SK-N-DZ (cell line): ENCODE measurements at regions not wholly inside any gene's neighbourhood (a gene's known extent, or its start where the extent isn't known, plus 50 kb on each side); places are given as distances from the start of the nearest gene placed in this dataset.
"Not testable (repeated sequence)": the region's sequence is repeated elsewhere in the genome, so short reads cannot be mapped to it uniquely, and the experiment has no call there.

Source experiments
- DNase-seq: peaks from one replicate; pipeline ENCODE4 v3.0.0-alpha.2; 2015; ENCODE audit warnings: low spot score

DNA sequence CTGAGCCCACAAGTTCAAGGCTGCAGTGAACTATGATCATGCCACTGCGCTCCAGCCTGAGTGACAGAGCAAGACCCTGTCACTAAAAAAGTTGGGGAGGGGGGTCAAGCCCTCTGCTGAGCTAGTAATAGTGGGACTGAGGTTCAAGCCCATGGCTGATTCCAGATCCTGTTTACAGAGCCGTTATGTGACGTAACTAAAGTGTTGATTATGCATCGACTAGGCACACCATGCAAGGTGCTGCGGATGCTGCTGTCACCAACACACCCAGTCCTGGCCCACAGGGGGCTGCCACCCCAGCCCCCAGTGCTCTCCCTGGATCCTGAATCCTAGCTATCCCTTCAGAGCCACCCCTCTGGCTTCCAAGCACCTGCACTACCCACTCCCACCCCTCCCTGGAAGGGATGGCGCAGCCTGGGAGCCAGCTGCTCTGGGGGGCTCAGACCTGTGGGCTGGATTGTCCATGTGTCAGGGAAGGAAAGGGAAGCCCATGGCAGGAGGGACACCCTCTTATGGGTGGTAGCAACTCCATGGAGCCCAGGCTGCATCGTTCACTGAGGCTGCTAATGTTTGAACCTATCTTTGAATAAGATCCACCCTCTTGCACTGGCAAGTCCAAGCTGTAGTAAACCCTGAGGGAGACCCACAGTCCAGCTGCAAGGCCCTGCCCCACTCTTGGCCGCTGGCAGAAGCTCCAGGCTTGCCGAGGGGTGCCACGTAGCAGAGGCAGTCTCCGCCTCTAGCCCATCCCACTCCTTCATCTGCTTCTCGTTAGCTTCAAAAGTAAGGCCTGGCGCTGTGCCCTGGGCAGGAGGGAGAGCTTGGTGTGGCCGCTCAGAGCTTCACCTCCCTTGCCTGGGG lies 95.0 kb downstream of the SNX5 start:
- peak; percentile 21 for DNase-seq

DNA sequence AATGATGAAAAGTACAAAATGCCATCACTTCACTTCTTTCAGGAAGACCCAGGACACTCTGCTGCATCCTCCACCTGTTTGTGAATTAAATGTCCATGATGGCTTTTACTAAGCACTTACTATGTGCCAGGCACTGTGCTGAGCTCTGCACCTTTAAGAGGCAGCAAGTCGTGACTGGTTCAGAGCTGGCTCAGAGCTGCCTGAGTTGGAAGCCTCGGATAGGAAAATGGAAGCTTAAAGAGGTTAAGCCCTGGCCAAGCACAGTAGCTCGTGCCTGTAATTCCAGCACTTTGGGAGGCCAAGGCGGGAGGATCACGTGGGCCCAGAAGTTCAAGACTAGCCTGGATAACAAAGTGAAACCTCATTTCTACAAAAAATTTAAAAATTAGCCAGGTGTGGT lies 95.6 kb downstream of the SNX5 start:
- DNase-seq = no peak

DNA sequence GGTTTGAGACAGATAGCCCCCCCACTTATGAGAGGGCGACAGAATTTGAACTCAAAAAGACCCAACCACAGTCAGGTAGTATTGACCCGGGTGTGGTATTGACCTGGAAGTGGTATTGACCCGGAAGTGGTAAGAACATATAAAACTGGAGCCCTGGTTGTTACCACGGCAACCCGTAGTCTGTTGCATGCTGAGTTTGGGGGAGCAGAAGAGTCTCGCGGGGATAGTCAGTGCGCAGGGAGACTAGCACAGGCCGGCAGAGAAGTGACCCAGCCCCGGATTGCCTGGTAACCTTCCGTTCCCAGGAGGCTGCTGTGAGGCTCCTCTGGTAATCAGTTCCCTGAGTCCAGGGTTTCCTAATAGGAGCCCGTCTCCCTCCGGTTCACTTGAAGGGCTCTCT lies 96.2 kb downstream of the SNX5 start:
- no peak for DNase-seq

- no peak for DNase-seq
Measured at GRCh38 chr20:17871886-17872285, 96.7 kb downstream of the SNX5 start.

DNA sequence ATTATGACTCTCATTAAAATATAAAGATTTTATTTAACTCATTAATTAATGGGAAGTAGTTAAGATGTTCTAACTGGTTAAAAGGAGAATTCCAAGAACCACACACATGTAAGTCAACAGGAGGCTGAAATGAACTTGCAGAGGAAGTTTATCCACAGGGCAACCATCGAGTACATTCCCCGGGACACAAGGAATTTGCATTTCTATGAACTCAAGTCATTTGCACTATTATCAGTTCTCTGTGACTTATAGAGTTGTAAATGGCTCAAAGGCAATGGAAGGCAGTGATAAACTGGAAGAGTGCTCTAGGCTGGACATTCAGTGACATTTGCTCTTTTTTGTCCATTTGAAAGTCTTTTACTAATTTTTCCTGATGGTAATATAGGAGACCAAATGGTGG lies 97.4 kb downstream of the SNX5 start:
- DNase-seq = no peak

- no peak for DNase-seq
Measured at GRCh38 chr20:17870086-17870740, 98.4 kb downstream of the SNX5 start.

- no peak for DNase-seq
Measured at GRCh38 chr20:17869295-17869994, 99.1 kb downstream of the SNX5 start.

GRCh38 chr20:17868700-17869231 lies 99.8 kb downstream of the SNX5 start:
- no peak for DNase-seq

GRCh38 chr20:17868151-17868550 lies 100.4 kb downstream of the SNX5 start:
- DNase-seq = no peak

DNA sequence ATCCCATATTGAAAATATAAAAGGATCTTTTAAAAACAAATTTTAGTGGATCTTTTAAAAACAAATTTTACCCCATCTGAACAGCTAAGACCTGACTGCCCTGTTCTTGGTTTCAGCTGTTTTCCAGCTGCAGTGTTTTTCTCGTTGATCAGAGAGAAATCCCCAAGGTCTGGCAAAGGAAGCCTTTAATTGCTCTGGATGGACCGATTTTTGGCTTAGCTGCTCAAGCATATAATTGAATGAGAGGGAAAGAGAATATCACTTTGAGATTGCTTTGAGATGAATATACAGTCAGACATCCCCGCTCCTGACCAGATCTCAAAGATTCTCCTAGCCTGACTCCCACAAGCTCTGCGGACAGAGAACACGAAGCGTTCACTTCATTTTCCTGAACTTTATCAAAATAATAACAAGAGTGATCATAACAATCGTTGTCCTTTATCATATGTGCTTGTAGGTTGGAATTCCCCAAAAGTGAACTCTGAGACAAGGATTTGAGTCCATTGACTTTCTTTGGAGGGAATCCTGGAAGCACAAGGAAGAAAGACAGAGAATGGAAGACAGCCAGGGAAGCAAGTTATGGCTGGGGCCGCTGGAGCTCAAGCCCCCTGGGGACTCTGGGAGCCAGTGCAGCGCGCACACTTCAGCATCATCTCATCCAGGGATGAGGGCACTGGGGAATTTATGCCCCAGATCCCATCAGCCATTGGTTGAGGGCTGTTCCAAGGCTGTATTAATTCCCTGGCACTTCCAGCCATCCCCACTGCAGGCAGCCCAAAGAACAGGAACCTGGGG lies 101.3 kb downstream of the SNX5 start:
- no peak for DNase-seq

DNA sequence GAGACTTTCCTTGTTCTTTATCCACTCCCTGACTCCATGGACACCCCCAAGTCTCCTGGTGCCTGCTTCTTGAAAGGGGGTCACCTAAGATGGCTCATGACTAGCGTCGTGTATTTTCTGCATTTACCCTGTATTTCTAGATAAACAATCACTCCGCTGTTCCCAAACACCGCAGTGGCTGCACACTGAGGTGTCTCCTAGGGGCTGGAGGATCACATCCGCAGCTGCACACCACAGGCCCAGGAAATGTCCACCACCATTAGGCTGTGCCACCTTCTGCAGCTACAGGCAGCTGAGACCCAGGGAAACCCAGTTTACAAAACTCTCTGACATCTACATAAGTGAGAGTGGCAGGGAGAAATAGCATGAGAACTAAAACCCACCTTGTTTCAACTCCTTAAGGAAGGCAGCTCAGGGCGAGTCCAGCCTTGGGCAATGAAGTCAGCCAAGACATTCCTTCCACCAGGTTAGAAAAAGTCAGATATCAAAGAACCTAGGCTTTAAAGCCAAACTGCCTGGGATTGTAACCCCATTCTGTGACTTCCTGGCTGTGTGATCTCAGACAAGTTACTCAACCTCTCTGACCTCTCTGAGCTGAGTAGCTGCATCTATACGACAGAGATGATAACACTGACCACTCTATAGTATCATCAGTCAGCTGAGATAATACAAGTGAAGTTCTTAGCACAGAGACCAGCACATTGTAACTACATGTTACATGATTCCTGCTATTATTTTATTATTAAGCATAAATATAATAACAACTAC lies 102.2 kb downstream of the SNX5 start:
- no peak for DNase-seq

DNA sequence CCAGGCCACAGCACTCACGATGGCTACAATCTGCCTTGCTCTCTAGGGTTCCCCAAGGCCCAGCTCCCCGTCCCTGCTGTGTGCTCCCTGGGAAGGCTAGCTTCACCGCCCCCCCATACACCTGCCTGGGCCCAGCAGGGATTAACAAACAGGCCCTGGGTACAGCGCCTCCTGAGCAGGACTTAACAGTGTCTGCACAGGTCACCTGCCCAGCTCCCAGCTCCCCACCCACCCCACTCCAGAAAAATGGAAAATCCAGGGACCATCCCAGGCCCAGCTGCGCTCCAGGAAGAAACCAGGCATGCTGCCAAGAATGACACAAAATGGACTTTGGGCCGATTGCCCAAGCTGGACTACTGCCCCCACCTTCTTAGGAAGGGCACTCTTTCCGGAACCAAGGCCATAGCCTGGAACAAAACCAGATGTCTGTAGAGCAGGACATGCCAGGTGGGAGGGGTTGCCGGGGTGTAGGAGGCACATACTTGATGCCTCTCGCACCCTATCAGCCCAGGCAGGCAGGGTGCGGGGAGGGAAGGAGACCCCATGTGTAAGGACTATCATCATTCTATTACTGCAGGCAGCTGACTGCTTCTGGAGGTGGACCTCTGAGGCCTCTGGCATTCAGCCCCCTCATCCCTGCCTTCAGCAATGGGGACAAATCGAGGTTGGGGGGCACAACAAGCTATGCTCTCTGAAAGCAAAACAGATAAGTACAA lies 104.9 kb downstream of the SNX5 start:
- no peak for DNase-seq

DNA sequence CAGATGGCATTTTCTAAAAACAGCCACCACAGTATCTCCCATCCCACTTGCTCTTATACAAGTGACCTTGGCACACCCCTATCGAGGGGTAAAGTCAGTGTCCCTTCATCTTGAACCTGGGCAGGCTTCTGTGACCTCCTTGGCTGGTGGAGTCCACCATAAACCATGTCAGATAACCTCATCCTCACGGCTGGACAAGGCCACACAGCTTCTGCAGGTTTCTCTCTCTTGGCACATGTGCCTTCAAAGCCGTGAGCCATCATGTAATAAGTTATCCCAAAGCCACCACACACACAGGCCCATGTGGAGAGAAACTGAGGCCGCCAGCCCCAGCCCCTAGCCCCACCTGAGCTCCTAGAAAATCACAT lies 105.4 kb downstream of the SNX5 start:
- DNase-seq = no peak

DNA sequence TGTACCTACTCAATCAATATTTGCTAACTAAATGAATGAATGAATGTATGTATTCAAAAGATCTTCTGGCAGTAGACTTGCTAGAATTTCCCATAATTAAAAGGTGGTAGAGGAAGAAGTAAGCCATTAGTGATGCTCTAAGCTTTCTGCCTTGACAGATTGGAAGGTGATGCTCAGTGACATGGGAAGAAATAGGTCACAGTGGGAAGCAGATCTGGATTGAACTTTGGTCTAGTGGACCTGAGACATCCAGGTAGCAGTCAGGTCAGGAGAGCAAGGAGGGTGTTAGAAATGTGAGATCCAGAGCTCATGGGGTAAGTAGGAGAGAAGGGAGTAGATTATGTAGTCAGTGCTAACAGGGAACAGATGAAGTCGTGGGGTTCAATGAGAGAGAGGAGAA lies 106.4 kb downstream of the SNX5 start:
- no peak for DNase-seq

GRCh38 chr20:17861620-17862019 lies 107.0 kb downstream of the SNX5 start:
- not testable (repeated sequence) for DNase-seq

DNA sequence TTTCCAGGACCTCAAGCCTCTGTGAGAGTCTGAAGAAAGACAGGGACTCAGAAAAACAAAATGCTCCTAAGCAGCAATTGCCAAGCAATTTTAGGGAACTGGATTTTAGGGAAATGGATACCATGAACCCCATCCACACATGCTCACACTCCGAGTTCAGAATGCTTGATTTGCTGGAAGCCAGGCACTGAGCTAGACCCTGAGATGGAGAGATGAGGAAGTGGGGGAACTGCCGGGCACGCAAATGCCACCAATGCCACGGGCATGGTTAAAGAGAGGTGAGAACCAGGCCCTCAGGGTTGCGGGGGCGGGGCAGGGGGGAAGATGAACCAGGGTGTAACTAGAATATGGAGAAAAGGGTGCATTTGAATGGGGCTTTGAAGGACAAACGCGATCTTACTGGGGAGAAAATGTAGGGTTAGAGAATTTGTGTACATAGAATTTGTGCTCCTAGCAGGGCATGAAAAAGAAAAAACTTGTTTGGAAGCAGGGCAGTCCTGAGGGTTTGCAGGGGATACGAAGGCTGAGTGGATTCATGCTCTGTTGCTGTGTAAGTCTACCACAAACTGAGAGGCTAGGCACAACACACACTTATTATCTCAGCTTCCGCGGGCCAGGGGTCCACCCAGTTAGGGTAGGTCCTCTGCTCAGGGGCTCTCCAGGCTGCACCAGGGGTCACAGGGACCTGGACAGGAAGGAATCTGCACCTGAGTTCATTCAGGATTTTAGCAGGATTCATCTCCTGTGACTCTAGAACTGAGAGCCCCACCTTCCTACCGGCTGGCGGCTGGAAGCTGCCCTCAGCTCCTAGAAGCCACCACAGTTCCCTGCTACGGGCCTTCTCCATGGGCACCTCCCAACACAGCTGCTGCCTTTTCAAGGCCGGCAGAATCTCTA lies 108.0 kb downstream of the SNX5 start:
- no peak for DNase-seq

DNA sequence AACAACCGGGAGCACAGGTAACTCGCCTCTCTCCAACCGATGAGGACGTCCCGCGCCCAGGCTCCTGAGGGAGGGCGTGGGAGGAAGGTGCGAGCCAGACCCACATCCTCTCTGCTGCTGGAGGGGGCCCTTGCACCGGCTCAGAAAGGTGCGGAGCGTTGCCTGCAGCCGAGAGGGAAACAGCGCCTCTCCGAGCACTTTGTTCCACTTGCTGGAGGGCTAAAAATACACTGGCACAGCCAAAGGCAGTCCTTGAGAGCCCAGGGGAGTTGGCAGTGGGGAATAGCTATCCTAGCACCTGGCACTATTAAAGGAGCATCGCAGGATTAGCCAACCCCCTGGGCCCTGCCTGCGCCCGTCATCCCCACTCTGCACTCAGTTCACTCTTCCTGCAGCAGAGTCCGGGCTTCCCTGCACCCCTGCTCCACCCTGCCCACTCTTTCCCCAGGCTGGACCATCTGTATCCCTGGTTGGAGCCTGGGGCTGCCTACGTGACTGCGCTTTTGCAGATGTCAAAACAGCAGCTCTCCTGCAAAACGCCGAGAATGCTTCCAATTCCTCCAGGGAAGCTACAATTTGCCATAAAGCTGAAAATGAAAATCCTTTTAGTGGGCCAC lies 108.9 kb downstream of the SNX5 start:
- DNase-seq = no peak

DNA sequence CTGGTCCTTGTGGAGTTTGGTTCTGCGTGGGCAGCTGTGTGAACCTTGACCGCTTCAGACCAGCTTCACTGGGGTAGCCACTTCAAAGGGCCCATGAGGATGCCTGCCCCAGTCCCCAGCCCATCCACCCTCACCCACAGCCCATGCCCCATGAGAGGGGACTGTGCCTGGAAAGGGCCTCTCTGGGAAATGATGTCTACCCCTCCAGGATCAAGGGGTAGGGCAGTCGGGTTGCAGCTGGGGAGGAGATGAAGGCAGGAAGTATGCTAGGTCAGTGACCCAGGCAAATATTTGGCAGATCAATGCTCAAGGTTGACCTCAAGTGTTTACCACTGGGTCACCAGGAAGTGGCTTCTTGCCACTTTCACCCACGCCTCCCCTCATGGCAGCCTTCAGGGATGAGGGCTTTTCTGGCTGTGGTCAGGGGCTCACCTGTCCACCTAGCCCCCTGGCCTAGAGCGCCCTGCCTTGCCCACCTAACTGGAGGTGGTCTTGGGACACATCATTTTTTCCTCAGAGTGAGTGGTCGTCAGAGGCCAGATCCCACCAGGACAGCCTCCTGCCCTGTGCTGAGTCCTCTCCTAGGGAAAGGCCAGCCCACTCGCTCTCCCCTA lies 109.5 kb downstream of the SNX5 start:
- no peak for DNase-seq
